Loucy (cell line): ENCODE measurements at regions not wholly inside any gene's neighbourhood (a gene's known extent, or its start where the extent isn't known, plus 50 kb on each side); places are given as distances from the start of the nearest gene placed in this dataset.

Experiments
- H2AFZ ChIP-seq: fragments of 200-600 bp; sonication (generic); 2 replicates; pipeline ENCODE4 v1.6.0; 2016; ENCODE audit warnings: antibody characterized with exemption, mild to moderate bottlenecking, low read length, moderate library complexity
- H3F3A ChIP-seq: fragments of 200-600 bp; 2 replicates; pipeline ENCODE4 v1.6.0; 2016; ENCODE audit warnings: antibody characterized with exemption, low read depth, mild to moderate bottlenecking
- H3K27me3 ChIP-seq: fragments of 200-600 bp; sonication (generic); 2 replicates; pipeline ENCODE4 v1.6.1; 2014; ENCODE audit warnings: low read length, mild to moderate bottlenecking; ENCODE audit not compliant: insufficient read depth, poor library complexity, severe bottlenecking
- H3K36me3 ChIP-seq: fragments of 200-600 bp; sonication (generic); 2 replicates; pipeline ENCODE4 v1.6.1; 2016; ENCODE audit warnings: low read length; ENCODE audit not compliant: insufficient read depth
- H3K4me1 ChIP-seq: fragments of 200-600 bp; sonication (generic); 2 replicates; pipeline ENCODE4 v1.5.1; 2014; ENCODE audit warnings: low read length, mild to moderate bottlenecking; ENCODE audit not compliant: insufficient read depth, poor library complexity, severe bottlenecking
- H3K4me2 ChIP-seq: fragments of 200-600 bp; sonication (generic); 2 replicates; pipeline ENCODE4 v1.6.0; 2014; ENCODE audit warnings: antibody characterized with exemption, low read length, low read depth, mild to moderate bottlenecking; ENCODE audit not compliant: poor library complexity, severe bottlenecking
- H3K4me3 ChIP-seq: fragments of 200-600 bp; sonication (generic); 2 replicates; pipeline ENCODE4 v1.5.1; 2014; ENCODE audit warnings: low read length, mild to moderate bottlenecking, mixed read lengths; ENCODE audit not compliant: poor library complexity, severe bottlenecking
- H3K79me2 ChIP-seq: fragments of 200-600 bp; sonication (generic); 2 replicates; pipeline ENCODE4 v1.6.1; 2014; ENCODE audit warnings: low read length; ENCODE audit not compliant: insufficient read depth
- H3K9ac ChIP-seq: fragments of 200-600 bp; sonication (generic); 2 replicates; pipeline ENCODE4 v1.6.0; 2014; ENCODE audit warnings: mild to moderate bottlenecking, low read depth, low read length, moderate library complexity; ENCODE audit not compliant: poor library complexity, severe bottlenecking
- H3K9me2 ChIP-seq: fragments of 200-600 bp; sonication (generic); replicated peaks from 2 replicates; pipeline ENCODE4 v1.6.1; 2016; ENCODE audit warnings: low read depth, low read length, mixed read lengths
- H3K9me3 ChIP-seq: fragments of 200-600 bp; sonication (generic); 2 replicates; pipeline ENCODE4 v1.6.1; 2014; ENCODE audit warnings: mild to moderate bottlenecking, antibody characterized with exemption, low read length, low read depth; ENCODE audit not compliant: insufficient read depth
- H4K20me1 ChIP-seq: fragments of 200-600 bp; sonication (generic); 2 replicates; pipeline ENCODE4 v1.6.0; 2014; ENCODE audit warnings: antibody characterized with exemption, low read length, mild to moderate bottlenecking; ENCODE audit not compliant: insufficient read depth, poor library complexity, severe bottlenecking
- EZH2phosphoT487 ChIP-seq: fragments of 200-600 bp; IDR thresholded peaks from 2 replicates; pipeline ENCODE4 v1.6.1; 2018; ENCODE audit warnings: antibody characterized with exemption, mild to moderate bottlenecking, moderate library complexity, borderline replicate concordance
- TF ChIP-seq, protein P1 (sequence below): fragments of 200-600 bp; sonication (generic); conservative IDR thresholded peaks from 2 replicates; pipeline ENCODE4 v1.5.1; 2014; ENCODE audit warnings: mild to moderate bottlenecking, antibody characterized with exemption, low read length

DNA sequence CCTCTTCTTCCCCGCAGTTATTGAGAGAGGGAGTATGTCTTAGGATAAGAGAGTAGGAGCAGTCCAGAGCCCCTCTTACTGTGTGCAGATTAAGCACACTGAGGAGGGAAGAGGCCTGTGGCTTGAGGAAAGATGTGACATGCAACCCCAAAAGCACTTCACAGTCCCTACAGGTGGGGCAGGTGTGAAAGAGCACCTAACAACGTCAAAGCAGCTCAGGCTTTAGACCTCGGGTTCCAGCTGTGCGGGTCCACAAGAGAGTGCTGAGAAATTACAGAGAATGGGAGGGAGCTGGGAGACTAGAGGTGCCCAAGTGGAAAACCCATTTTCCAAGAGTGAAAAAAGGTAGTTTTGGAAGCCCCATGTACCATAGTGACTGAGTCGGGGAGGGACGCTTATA, 127.6 kb downstream of the SLC25A47 start:
- Histone ChIP-seq H3K27me3 (no peaks in the 10 kb centered on the region), H3K36me3 (no peaks in the 10 kb centered on the region), H3K79me2 (no peaks in the 10 kb centered on the region), H4K20me1 (no peaks in the 10 kb centered on the region), H3K4me1 (peaks cover 15% of the 10 kb centered on the region), H3F3A (no peaks in the 10 kb centered on the region), H3K9ac (no peak overlapping the region), H2AFZ (no peak overlapping the region), H3K4me2 (no peak overlapping the region), H3K9me2 (no peaks in the 10 kb centered on the region), H3K9me3 (no peaks in the 10 kb centered on the region), H3K4me3 (no peak overlapping the region)
- TF ChIP-seq EZH2phosphoT487, result no peak
- TF ChIP-seq, protein P1, sequence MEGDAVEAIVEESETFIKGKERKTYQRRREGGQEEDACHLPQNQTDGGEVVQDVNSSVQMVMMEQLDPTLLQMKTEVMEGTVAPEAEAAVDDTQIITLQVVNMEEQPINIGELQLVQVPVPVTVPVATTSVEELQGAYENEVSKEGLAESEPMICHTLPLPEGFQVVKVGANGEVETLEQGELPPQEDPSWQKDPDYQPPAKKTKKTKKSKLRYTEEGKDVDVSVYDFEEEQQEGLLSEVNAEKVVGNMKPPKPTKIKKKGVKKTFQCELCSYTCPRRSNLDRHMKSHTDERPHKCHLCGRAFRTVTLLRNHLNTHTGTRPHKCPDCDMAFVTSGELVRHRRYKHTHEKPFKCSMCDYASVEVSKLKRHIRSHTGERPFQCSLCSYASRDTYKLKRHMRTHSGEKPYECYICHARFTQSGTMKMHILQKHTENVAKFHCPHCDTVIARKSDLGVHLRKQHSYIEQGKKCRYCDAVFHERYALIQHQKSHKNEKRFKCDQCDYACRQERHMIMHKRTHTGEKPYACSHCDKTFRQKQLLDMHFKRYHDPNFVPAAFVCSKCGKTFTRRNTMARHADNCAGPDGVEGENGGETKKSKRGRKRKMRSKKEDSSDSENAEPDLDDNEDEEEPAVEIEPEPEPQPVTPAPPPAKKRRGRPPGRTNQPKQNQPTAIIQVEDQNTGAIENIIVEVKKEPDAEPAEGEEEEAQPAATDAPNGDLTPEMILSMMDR, result no peak

DNA sequence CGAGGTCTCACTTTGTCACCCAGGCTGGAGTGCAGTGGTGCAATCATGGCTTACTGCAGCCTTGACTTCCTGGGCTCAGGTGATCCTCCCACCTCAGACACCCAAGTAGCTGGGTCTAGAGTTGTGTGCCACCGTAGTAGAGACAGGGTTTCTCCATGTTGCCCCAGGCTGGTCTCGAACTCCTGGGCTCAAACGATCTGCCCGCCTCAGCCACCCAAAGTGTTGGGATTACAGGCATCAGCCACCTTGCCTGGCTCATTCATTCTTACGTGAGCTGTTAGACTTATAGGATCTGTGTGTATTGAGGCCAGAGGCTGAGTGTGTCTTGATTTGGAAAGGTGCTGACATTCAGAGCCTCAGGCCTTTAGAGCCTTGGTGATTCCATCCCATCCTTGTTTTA, 128.1 kb downstream of the SLC25A47 start:
- no peaks in the 10 kb centered on the region for H3K27me3 ChIP-seq
- H3K4me3 ChIP-seq, result no peak overlapping the region
- no peaks in the 10 kb centered on the region for H3F3A ChIP-seq
- no peak overlapping the region for H3K9ac ChIP-seq
- no peaks in the 10 kb centered on the region for H3K36me3 ChIP-seq
- no peaks in the 10 kb centered on the region for H3K79me2 ChIP-seq
- H4K20me1 ChIP-seq, result no peaks in the 10 kb centered on the region
- TF ChIP-seq EZH2phosphoT487, result no peak
- TF ChIP-seq, protein P1, result no peak
- H3K4me2 ChIP-seq, result no peak overlapping the region
- no peak overlapping the region for H2AFZ ChIP-seq
- peaks cover 15% of the 10 kb centered on the region for H3K4me1 ChIP-seq
- H3K9me2 ChIP-seq, result no peaks in the 10 kb centered on the region
- H3K9me3 ChIP-seq, result no peaks in the 10 kb centered on the region

- Histone ChIP-seq H3K9me3 (no peaks in the 10 kb centered on the region), H3K36me3 (no peaks in the 10 kb centered on the region), H3K9me2 (no peaks in the 10 kb centered on the region), H3K4me1 (no peaks in the 10 kb centered on the region), H3K9ac (no peak overlapping the region), H3F3A (no peaks in the 10 kb centered on the region), H2AFZ (no peak overlapping the region), H4K20me1 (no peaks in the 10 kb centered on the region), H3K79me2 (no peaks in the 10 kb centered on the region), H3K4me2 (no peak overlapping the region), H3K27me3 (no peaks in the 10 kb centered on the region), H3K4me3 (no peak overlapping the region)
- TF ChIP-seq, protein P1, result no peak
- TF ChIP-seq EZH2phosphoT487, result no peak
These were observed 130.8 kb downstream of the SLC25A47 start for GRCh38 chr14:100453930-100454329.
